ENCODE measurements at regions not wholly inside any gene's neighbourhood (a gene's known extent, or its start where the extent isn't known, plus 50 kb on each side); places are given as distances from the start of the nearest gene placed in this dataset.
"Not testable (repeated sequence)": the region's sequence is repeated elsewhere in the genome, so short reads cannot be mapped to it uniquely, and the experiment has no call there.

DNA sequence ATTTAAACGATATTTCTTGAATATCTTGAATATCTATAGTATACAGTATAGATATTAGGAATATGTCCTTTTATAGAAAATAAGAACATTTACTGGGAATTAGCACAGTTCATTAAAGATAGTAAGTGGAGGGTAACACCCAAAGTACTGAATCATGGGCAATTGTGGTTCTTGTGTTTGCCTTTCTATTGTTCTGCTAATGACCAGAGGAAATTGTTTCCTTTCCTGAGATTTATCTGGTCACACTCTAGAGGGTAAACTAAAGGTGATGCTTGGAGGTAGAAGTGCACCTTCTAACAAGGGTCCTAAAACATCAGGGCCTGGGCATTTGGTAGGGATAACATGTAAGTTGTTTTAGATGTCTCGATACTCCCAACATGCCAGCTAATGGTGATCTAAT lies 241.3 kb upstream of the SFRP2 start:
- H3K4me1 ChIP-seq (ENCODE audit: control insufficient read depth, insufficient read depth, low read length) = peaks cover 20% of the 10 kb centered on the region
- H3K36me3 ChIP-seq (ENCODE audit: control insufficient read depth, insufficient read depth, low read length) = no peaks in the 10 kb centered on the region
- H3K9me3 ChIP-seq (ENCODE audit: control insufficient read depth, insufficient read depth, low read length) = no peaks in the 10 kb centered on the region
- no peak overlapping the region for H3K9ac ChIP-seq (ENCODE audit: low read depth, low read length)
- no peak overlapping the region for H3K4me3 ChIP-seq (ENCODE audit: low read depth, low read length)
- H3K27me3 ChIP-seq (ENCODE audit: control insufficient read depth, insufficient read depth, low read length) = no peaks in the 10 kb centered on the region
- H3K27ac ChIP-seq (ENCODE audit: low read depth, low read length) = no peak overlapping the region

DNA sequence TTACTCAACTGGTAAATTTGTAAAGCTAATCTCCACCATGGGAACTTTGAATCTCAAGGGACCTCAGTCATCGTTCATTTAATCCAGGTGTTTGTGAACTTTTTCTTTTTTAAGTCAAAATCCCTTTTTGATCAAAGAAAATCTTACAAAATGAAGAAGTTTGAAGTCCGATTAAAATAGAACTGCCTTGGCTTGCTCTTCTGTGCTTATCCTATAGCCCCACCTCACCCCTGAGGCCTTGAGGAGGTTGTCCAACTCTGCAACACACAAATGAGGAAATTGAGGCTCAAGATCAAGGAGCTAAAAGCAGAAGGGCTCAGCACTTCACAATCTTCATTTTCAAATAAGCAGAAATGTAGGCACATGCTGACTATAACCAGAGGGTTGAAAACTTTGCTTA lies 240.3 kb upstream of the SFRP2 start:
- no peak overlapping the region for H3K27ac ChIP-seq (ENCODE audit: low read depth, low read length)
- no peaks in the 10 kb centered on the region for H3K36me3 ChIP-seq (ENCODE audit: control insufficient read depth, insufficient read depth, low read length)
- H3K27me3 ChIP-seq (ENCODE audit: control insufficient read depth, insufficient read depth, low read length) = no peaks in the 10 kb centered on the region
- no peaks in the 10 kb centered on the region for H3K9me3 ChIP-seq (ENCODE audit: control insufficient read depth, insufficient read depth, low read length)
- no peak overlapping the region for H3K9ac ChIP-seq (ENCODE audit: low read depth, low read length)
- no peak overlapping the region for H3K4me3 ChIP-seq (ENCODE audit: low read depth, low read length)
- H3K4me1 ChIP-seq (ENCODE audit: control insufficient read depth, insufficient read depth, low read length) = peaks cover 20% of the 10 kb centered on the region

DNA sequence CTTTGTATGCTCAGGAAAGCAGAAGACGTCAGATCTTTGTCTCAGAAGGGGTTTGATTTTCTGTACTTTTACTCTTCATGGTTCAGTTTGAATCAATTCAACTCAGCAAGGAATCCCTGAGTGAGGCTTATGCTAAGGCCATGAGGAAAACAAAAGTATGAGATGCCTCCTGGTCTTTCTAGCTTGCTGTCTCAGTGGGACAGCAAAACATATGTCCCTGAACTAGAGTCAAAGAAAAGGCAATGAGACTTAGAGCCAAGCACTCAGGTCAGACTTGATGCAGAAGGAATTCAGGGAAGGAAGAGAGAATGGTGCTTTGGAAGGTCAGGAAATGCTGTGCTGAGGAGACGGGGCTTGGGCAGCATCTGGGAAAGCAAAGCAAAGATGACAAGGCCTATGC lies 236.2 kb upstream of the SFRP2 start:
- no peaks in the 10 kb centered on the region for H3K9me3 ChIP-seq (ENCODE audit: control insufficient read depth, insufficient read depth, low read length)
- H3K4me1 ChIP-seq (ENCODE audit: control insufficient read depth, insufficient read depth, low read length) = peaks cover 16% of the 10 kb centered on the region
- no peaks in the 10 kb centered on the region for H3K27me3 ChIP-seq (ENCODE audit: control insufficient read depth, insufficient read depth, low read length)
- no peak overlapping the region for H3K27ac ChIP-seq (ENCODE audit: low read depth, low read length)
- H3K9ac ChIP-seq (ENCODE audit: low read depth, low read length) = no peak overlapping the region
- H3K36me3 ChIP-seq (ENCODE audit: control insufficient read depth, insufficient read depth, low read length) = no peaks in the 10 kb centered on the region
- H3K4me3 ChIP-seq (ENCODE audit: low read depth, low read length) = no peak overlapping the region

DNA sequence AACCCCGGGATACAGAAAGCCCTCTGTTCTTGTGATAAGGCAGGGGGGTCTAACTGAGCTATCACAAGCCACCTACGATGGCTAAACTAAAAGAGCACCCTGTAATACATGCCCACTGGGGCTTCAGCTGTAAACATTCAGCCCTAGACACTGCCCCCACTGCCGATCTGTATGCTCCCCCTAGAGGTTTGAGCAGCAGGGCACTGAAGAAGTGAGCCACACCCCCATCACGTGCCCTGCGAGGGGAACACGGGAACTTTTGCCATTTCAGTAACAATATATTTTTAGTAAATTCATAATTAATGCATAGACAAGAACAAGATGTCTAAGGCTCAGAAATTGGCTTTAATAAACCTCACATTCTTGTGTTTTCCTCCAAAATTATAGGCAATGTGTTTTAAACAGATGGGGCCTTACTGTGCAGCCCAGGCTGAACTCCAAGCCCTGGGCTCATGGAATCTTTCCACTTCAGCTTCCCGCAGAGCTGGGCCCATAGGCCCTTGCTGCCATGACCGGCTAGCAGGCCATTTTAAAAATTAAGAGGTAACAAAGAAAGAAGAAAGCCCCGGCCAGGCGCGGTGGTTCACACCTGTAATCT lies 235.3 kb upstream of the SFRP2 start:
- Histone ChIP-seq H3K27me3 (ENCODE audit: control insufficient read depth, insufficient read depth, low read length) (no peaks in the 10 kb centered on the region), H3K4me3 (ENCODE audit: low read depth, low read length) (no peak overlapping the region), H3K9ac (ENCODE audit: low read depth, low read length) (no peak overlapping the region), H3K4me1 (ENCODE audit: control insufficient read depth, insufficient read depth, low read length) (peaks cover 7% of the 10 kb centered on the region; the same call in 1 of the 2 replicates), H3K9me3 (ENCODE audit: control insufficient read depth, insufficient read depth, low read length) (no peaks in the 10 kb centered on the region), H3K36me3 (ENCODE audit: control insufficient read depth, insufficient read depth, low read length) (no peaks in the 10 kb centered on the region), H3K27ac (ENCODE audit: low read depth, low read length) (no peak overlapping the region)

DNA sequence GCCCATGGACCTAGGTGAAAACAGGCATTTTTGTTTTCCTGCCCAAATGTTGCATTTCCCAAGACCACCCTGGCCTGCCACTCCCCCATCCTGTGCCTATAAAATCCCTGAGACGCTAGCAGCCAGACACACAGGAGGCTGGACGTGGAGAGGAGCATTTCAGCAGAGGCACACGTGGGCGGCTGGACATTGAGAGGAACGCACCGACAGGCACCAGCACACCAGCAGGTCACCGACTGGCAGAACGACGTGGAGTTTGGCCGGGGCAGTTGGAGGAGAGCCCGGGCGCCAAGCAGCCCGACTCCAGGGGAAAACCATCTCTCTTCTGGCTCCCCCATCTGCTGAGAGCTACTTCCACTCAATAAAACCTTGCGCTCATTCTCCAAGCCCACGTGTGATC lies 234.8 kb upstream of the SFRP2 start:
- H3K4me3 ChIP-seq (ENCODE audit: low read depth, low read length); H3K9me3 ChIP-seq (ENCODE audit: control insufficient read depth, insufficient read depth, low read length); H3K9ac ChIP-seq (ENCODE audit: low read depth, low read length); H3K27ac ChIP-seq (ENCODE audit: low read depth, low read length); H3K4me1 ChIP-seq (ENCODE audit: control insufficient read depth, insufficient read depth, low read length); H3K27me3 ChIP-seq (ENCODE audit: control insufficient read depth, insufficient read depth, low read length); H3K36me3 ChIP-seq (ENCODE audit: control insufficient read depth, insufficient read depth, low read length): not testable (repeated sequence)

DNA sequence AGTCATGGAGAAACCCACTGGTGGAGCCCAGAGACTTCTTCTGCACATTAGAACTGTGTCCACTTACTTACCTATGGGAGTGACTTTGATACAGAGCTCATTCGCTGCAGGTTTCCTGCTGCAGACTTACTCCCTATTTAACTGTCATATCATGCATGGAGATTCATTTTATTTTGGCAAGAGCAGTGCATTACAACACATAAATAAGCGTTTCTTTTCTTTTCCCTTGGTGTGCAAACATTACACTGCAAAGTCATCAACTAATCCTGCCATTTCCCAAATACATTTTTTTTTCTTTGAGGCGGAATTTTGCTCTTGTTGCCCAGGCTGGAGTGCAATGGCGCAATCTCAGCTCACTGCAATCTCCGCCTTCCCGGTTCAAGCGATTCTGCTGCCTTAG lies 230.9 kb upstream of the SFRP2 start:
- Histone ChIP-seq H3K27ac (ENCODE audit: low read depth, low read length) (no peak overlapping the region), H3K4me3 (ENCODE audit: low read depth, low read length) (no peak overlapping the region), H3K36me3 (ENCODE audit: control insufficient read depth, insufficient read depth, low read length) (no peaks in the 10 kb centered on the region)

DNA sequence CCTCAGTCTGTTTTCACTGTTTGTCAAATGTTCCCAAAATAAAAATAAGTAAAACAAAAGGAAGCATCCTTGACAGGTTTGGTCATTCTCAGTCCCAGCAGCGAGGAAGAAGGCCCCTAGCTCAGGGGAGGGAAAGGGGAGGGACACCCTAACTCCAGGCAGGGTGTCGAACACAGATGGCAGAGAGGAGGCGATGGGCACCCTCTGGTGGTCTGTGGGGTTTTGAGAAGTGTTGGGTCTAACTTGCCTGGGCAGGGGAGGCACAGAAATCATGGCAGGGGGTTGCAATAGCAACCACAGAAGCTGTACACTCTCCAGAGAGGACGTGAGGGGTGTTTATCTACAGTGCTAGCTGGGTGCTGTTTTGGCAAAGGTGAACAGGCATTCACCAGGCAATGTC lies 229.8 kb upstream of the SFRP2 start:
- H3K9ac ChIP-seq (ENCODE audit: low read depth, low read length) = no peak overlapping the region
- no peak overlapping the region for H3K27ac ChIP-seq (ENCODE audit: low read depth, low read length)
- H3K27me3 ChIP-seq (ENCODE audit: control insufficient read depth, insufficient read depth, low read length) = no peaks in the 10 kb centered on the region
- no peaks in the 10 kb centered on the region for H3K9me3 ChIP-seq (ENCODE audit: control insufficient read depth, insufficient read depth, low read length)
- H3K4me1 ChIP-seq (ENCODE audit: control insufficient read depth, insufficient read depth, low read length) = peaks cover under 1% of the 10 kb centered on the region; the same call in 1 of the 2 replicates
- H3K4me3 ChIP-seq (ENCODE audit: low read depth, low read length) = no peak overlapping the region
- no peaks in the 10 kb centered on the region for H3K36me3 ChIP-seq (ENCODE audit: control insufficient read depth, insufficient read depth, low read length)

More for the DNA sequence above, 230.9 kb upstream of the SFRP2 start:
- Histone ChIP-seq H3K27me3 (ENCODE audit: control insufficient read depth, insufficient read depth, low read length) (no peaks in the 10 kb centered on the region), H3K9ac (ENCODE audit: low read depth, low read length) (no peak overlapping the region), H3K4me1 (ENCODE audit: control insufficient read depth, insufficient read depth, low read length) (peaks cover 4% of the 10 kb centered on the region; the same call in 1 of the 2 replicates), H3K9me3 (ENCODE audit: control insufficient read depth, insufficient read depth, low read length) (no peaks in the 10 kb centered on the region)

DNA sequence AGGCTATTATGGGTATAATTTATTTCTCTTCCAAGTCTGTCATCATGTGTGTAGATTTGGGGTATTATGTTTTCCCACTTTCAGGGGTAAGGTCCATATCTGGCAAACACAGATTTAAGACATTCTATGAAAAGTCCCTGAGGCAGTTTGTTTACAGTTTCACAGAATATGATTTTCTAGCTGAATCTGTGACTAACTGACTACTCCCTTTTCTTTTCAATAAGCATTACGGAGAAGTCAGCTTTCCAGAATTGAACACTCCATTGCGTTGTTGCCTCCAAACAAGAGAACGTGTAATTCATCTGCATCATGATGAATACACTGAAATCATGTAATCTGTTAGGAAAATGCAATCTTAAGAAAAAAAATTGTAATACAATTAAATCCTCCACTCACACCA lies 226.7 kb upstream of the SFRP2 start:
- no peak overlapping the region for H3K9ac ChIP-seq (ENCODE audit: low read depth, low read length)
- no peaks in the 10 kb centered on the region for H3K27me3 ChIP-seq (ENCODE audit: control insufficient read depth, insufficient read depth, low read length)
- no peaks in the 10 kb centered on the region for H3K9me3 ChIP-seq (ENCODE audit: control insufficient read depth, insufficient read depth, low read length)
- no peak overlapping the region for H3K4me3 ChIP-seq (ENCODE audit: low read depth, low read length)
- no peak overlapping the region for H3K27ac ChIP-seq (ENCODE audit: low read depth, low read length)
- no peaks in the 10 kb centered on the region for H3K36me3 ChIP-seq (ENCODE audit: control insufficient read depth, insufficient read depth, low read length)
- no peaks in the 10 kb centered on the region for H3K4me1 ChIP-seq (ENCODE audit: control insufficient read depth, insufficient read depth, low read length)

DNA sequence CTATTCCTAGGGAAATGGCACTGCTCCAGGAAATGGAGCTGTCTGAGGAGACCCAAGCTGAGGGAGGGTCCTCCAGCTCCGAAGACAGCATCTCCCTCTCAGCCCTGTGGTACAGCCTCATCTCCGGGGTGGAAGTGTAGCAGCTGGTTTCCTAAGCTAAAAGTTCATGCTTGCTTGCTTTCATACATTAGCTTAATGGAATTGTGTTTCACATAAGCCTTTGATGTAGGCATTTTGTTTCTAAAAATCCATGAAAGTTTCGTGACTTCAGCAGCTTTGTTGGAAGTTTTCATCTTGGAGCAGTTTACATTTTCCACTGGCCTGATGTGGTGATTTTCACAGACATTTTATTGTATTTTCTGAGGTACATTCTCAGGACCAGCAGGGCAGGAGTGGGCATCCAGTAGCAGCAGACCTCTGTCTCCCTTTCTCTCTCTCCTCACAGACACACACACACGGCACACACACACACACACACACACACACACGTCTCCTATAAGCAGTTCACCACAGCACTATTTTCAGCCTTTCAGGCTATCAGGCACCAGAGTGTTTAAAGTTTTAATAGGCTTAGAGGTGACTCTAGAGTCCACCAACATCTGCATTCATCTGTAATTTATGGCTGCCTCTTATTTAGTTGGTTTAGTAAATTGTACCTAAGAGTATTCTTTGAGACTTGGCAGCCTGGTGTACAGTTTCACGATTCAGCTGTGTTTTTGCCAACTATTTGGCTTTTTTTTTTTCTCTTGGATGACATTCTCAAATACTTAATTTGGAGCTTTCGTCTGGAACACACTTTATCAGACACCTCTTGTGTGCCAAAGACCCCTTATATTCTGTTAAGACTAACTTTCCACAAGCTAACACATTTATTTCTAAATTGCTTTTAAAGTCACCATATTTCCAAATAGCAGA lies 225.8 kb upstream of the SFRP2 start:
- Histone ChIP-seq H3K27ac (ENCODE audit: low read depth, low read length) (no peak overlapping the region), H3K27me3 (ENCODE audit: control insufficient read depth, insufficient read depth, low read length) (no peaks in the 10 kb centered on the region), H3K4me3 (ENCODE audit: low read depth, low read length) (no peak overlapping the region), H3K4me1 (ENCODE audit: control insufficient read depth, insufficient read depth, low read length) (no peaks in the 10 kb centered on the region), H3K9me3 (ENCODE audit: control insufficient read depth, insufficient read depth, low read length) (no peaks in the 10 kb centered on the region), H3K9ac (ENCODE audit: low read depth, low read length) (no peak overlapping the region), H3K36me3 (ENCODE audit: control insufficient read depth, insufficient read depth, low read length) (no peaks in the 10 kb centered on the region)

DNA sequence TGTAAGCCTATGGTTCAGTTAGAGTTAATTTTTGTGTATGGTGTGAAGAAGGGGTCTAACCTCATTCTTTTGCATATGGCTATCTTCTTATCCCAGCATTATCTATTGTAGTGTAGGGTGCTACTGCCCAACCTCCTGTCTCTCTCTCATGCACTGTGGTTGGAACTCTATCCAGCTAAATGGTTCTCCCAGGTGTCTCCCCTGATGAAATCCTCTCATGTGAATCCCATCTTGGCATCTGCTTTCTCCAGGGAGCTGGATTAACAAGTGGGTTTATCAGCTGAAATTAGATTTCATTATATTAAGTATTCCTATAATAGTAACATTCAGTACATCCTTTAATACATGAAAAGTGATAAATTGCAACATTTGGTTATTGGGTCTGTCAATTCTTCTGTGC lies 224.7 kb upstream of the SFRP2 start:
- Histone ChIP-seq H3K4me1 (ENCODE audit: control insufficient read depth, insufficient read depth, low read length) (no peaks in the 10 kb centered on the region), H3K36me3 (ENCODE audit: control insufficient read depth, insufficient read depth, low read length) (no peaks in the 10 kb centered on the region), H3K4me3 (ENCODE audit: low read depth, low read length) (no peak overlapping the region), H3K27me3 (ENCODE audit: control insufficient read depth, insufficient read depth, low read length) (no peaks in the 10 kb centered on the region), H3K27ac (ENCODE audit: low read depth, low read length) (no peak overlapping the region), H3K9ac (ENCODE audit: low read depth, low read length) (no peak overlapping the region), H3K9me3 (ENCODE audit: control insufficient read depth, insufficient read depth, low read length) (no peaks in the 10 kb centered on the region)

DNA sequence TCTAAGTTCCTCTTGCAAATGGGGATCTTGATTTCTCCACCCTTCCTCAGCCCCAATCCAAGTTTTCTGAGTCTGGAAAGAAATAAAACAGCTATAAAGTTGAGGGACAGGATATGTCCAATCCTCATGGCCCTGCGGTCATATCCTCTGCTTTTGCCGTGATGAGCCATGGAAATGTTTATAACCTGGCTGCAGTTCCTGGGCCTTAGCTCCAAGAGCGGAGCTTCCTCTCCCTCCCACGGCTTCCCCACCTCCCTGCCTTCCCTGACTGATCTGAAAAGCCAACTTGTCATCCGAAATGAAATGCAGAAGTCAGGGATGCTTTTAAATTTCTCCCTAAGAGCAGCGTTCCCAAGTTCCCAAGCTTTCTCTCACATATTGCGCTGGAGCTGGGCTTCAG lies 221.5 kb upstream of the SFRP2 start:
- Histone ChIP-seq H3K27ac (ENCODE audit: low read depth, low read length) (no peak overlapping the region), H3K4me1 (ENCODE audit: control insufficient read depth, insufficient read depth, low read length) (no peaks in the 10 kb centered on the region), H3K9ac (ENCODE audit: low read depth, low read length) (no peak overlapping the region), H3K4me3 (ENCODE audit: low read depth, low read length) (no peak overlapping the region), H3K27me3 (ENCODE audit: control insufficient read depth, insufficient read depth, low read length) (no peaks in the 10 kb centered on the region), H3K9me3 (ENCODE audit: control insufficient read depth, insufficient read depth, low read length) (no peaks in the 10 kb centered on the region), H3K36me3 (ENCODE audit: control insufficient read depth, insufficient read depth, low read length) (no peaks in the 10 kb centered on the region)
